Liver (tissue), 7 donors: ENCODE measurements at regions not wholly inside any gene's neighbourhood (a gene's known extent, or its start where the extent isn't known, plus 50 kb on each side); places are given as distances from the start of the nearest gene placed in this dataset.
"Not testable (repeated sequence)": the region's sequence is repeated elsewhere in the genome, so short reads cannot be mapped to it uniquely, and the experiment has no call there.

Source experiments
- DNase-seq: peaks from one replicate; pipeline ENCODE4 v3.0.0-alpha.2; 2017; ENCODE audit warnings: low spot score
- H3K27ac ChIP-seq, 2 donors: one replicate each; pipeline ENCODE4 v1.7.0; 2013; ENCODE audit warnings: inconsistent platforms in 2 of 2, low read length in 2 of 2, control low read depth in 1 of 2, low read depth in 1 of 2, mild to moderate bottlenecking in 1 of 2
- H3K27me3 ChIP-seq, 4 donors: one replicate each; pipeline versions ENCODE4 v1.6.1 to v1.7.0; 2013; ENCODE audit warnings: low read length in 3 of 4, inconsistent platforms in 1 of 4, mild to moderate bottlenecking in 1 of 4, moderate library complexity in 1 of 4; ENCODE audit not compliant: control insufficient read depth in 4 of 4, insufficient read depth in 4 of 4
- H3K36me3 ChIP-seq, 4 donors: one replicate each; pipeline versions ENCODE4 v1.6.1 to v1.7.0; 2013; ENCODE audit warnings: low read length in 3 of 4, mild to moderate bottlenecking in 3 of 4, low read depth in 1 of 4, moderate library complexity in 1 of 4; ENCODE audit not compliant: control insufficient read depth in 4 of 4, insufficient read depth in 3 of 4
- H3K4me1 ChIP-seq, 4 donors: one replicate each; pipeline versions ENCODE4 v1.6.1 to v1.7.0; 2013; ENCODE audit warnings: low read length in 3 of 4, mild to moderate bottlenecking in 3 of 4, moderate library complexity in 1 of 4; ENCODE audit not compliant: control insufficient read depth in 4 of 4, insufficient read depth in 4 of 4
- H3K4me3 ChIP-seq, 3 donors: one replicate each; pipeline versions ENCODE4 v1.6.1 to v1.7.0; 2013; ENCODE audit warnings: low read length in 3 of 3, control low read depth in 1 of 3, low read depth in 1 of 3, mild to moderate bottlenecking in 1 of 3
- H3K9ac ChIP-seq, 2 donors: one replicate each; pipeline ENCODE4 v1.7.0; 2013; ENCODE audit warnings: low read length in 2 of 2, mild to moderate bottlenecking in 2 of 2, moderate library complexity in 2 of 2, control low read depth in 1 of 2, low read depth in 1 of 2
- H3K9me3 ChIP-seq, 4 donors: one replicate each; pipeline versions ENCODE4 v1.6.1 to v1.7.0; 2013; ENCODE audit warnings: low read length in 3 of 4; ENCODE audit not compliant: control insufficient read depth in 4 of 4
- HNF4A ChIP-seq, 2 donors: conservative IDR thresholded peaks; 2 replicates each; pipeline ENCODE4 v1.6.1; 2016; ENCODE audit warnings: antibody characterized with exemption in 2 of 2, mild to moderate bottlenecking in 2 of 2
- NR2F2 ChIP-seq: IDR thresholded peaks from 2 replicates; pipeline ENCODE4 v1.6.1; 2016; ENCODE audit warnings: antibody characterized with exemption
- REST ChIP-seq: IDR thresholded peaks from 2 replicates; pipeline ENCODE4 v1.6.1; 2016; ENCODE audit warnings: antibody characterized with exemption, mild to moderate bottlenecking
- TAF1 ChIP-seq: conservative IDR thresholded peaks from 2 replicates; pipeline ENCODE4 v1.6.1; 2016; ENCODE audit warnings: antibody characterized with exemption, mild to moderate bottlenecking
- WGBS: extraction: QIAGEN DNeasy Blood & Tissue Kit; methylation state at CpG from one replicate; pipeline ENCODE4 v1.1.7; 2013; 5-methylcytosine and 5-hydroxymethylcytosine counted together
- TF ChIP-seq, protein P1 (sequence below): IDR thresholded peaks from 2 replicates; pipeline ENCODE4 v1.6.1; 2016; ENCODE audit warnings: antibody characterized with exemption
- donor health status: healthy.
- donor health status: healthy.
- donor health status: healthy.
- donor health status: healthy.

DNA sequence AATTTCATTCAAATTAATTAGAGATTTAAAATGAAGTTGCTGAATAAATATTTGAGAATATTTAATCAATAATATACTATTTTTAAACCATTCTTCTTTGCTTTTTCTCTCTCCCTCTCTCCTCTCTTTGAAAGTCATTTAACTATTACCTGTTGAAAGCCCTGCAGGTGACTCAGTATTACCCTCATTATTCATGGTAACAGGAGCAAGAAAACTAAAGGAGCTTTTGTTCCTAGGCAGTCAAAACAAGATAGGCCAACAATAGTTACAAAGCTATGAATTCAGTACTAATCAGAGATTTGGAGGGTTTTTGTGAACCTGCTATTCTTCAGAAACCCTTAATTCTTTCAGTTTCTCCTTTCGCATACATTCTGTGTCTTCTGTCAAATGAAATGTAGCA, 721.3 kb upstream of the NCAM2 start:
- no peaks in the 10 kb centered on the region for H3K27me3 ChIP-seq
- no peak for TF ChIP-seq NR2F2
- H3K4me3 ChIP-seq: no peak overlapping the region
- DNase-seq: no peak
- no peak overlapping the region for H3K9ac ChIP-seq
- no peak overlapping the region for H3K27ac ChIP-seq
- no peaks in the 10 kb centered on the region for H3K36me3 ChIP-seq
- no peaks in the 10 kb centered on the region for H3K9me3 ChIP-seq
- no peaks in the 10 kb centered on the region for H3K4me1 ChIP-seq
- 94% methylated on average over 1 of the region's 1 CpG for WGBS

- DNase-seq: no peak
- Histone ChIP-seq H3K9ac (no peak overlapping the region), H3K4me1 (no peaks in the 10 kb centered on the region), H3K9me3 (no peaks in the 10 kb centered on the region), H3K36me3 (no peaks in the 10 kb centered on the region), H3K27ac (no peak overlapping the region), H3K27me3 (no peaks in the 10 kb centered on the region), H3K4me3 (no peak overlapping the region)
- WGBS: 68% methylated on average over 1 of the region's 1 CpG
- TF ChIP-seq HNF4A (conservative IDR thresholded peaks at IDR 0.05): no peak
- no peak for TF ChIP-seq REST
Observed at GRCh38 chr21:20283836-20284235, 714.4 kb upstream of the NCAM2 start.

DNA sequence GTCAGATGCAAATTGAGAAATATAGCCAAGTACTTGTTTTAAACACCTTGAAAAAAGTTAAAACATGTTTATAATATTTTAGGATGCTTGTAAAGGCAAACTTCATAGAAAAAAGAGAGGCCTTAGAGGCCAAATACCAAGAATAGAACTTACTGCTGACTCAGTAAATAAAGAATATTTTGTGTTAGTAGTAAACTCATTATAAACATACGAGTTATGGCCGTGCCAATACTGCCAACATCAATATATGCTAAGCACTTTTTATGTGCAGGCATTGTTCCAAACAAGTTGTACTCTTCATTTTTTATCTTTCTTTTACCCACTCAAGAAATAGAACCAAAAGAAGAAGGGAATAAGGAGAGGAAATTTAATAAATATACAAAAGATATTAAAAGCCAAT, 705.9 kb upstream of the NCAM2 start:
- no peaks in the 10 kb centered on the region for H3K9me3 ChIP-seq
- WGBS: 76% methylated on average over 2 of the region's 2 CpGs
- H3K4me3 ChIP-seq: no peak overlapping the region
- no peaks in the 10 kb centered on the region for H3K27me3 ChIP-seq
- no peak overlapping the region for H3K9ac ChIP-seq
- no peaks in the 10 kb centered on the region for H3K36me3 ChIP-seq
- no peaks in the 10 kb centered on the region for H3K4me1 ChIP-seq
- no peak for DNase-seq
- no peak overlapping the region for H3K27ac ChIP-seq
- no peak for TF ChIP-seq TAF1
- TF ChIP-seq, protein P1, sequence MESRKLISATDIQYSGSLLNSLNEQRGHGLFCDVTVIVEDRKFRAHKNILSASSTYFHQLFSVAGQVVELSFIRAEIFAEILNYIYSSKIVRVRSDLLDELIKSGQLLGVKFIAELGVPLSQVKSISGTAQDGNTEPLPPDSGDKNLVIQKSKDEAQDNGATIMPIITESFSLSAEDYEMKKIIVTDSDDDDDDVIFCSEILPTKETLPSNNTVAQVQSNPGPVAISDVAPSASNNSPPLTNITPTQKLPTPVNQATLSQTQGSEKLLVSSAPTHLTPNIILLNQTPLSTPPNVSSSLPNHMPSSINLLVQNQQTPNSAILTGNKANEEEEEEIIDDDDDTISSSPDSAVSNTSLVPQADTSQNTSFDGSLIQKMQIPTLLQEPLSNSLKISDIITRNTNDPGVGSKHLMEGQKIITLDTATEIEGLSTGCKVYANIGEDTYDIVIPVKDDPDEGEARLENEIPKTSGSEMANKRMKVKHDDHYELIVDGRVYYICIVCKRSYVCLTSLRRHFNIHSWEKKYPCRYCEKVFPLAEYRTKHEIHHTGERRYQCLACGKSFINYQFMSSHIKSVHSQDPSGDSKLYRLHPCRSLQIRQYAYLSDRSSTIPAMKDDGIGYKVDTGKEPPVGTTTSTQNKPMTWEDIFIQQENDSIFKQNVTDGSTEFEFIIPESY: no peak

DNA sequence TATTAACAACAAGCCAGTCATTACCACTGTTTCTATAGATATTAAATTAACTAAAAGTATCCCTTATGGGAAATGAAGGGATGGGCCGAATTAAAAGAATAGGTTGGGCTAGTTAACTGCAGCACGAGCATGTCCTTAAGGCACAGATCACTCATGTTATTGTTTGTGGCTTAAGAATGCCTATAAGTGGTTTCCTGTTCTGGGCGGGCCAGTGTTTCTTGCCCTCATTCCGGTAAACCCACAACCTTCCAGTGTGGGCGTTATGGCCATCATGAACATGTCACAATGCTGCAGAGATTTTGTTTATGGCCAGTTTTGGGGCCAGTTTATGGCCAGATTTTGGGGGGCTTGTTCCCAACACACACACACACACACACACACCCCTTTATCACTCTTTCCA, 705.4 kb upstream of the NCAM2 start:
- not testable (repeated sequence) for H3K4me3 ChIP-seq, DNase-seq, H3K36me3 ChIP-seq, H3K9me3 ChIP-seq, H3K27ac ChIP-seq, H3K27me3 ChIP-seq, H3K4me1 ChIP-seq, H3K9ac ChIP-seq
- 68% methylated on average over 5 of the region's 5 CpGs for WGBS
